ENCODE measurements at regions not wholly inside any gene's neighbourhood (a gene's known extent, or its start where the extent isn't known, plus 50 kb on each side); places are given as distances from the start of the nearest gene placed in this dataset.

DNA sequence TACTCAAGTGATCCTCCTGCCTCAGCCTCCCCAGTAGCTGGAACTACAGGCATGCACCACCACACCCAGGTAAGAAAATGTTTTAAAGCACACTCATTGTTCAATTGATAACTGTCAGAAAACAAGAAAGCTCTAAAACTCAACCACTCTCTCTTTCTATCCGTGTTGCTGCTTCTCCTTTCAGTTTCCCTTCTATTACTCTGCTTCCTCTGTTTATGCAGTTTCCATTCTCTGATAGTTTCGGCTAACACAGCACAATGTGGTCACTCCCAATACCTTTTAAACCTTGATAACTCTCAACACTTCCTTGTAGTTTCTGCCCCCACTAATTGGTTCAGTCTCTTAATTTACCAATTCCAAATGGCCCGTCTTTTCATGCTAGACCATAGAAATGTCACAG, 59.2 kb upstream of the NR4A3 start:
- TF ChIP-seq, protein P1, sequence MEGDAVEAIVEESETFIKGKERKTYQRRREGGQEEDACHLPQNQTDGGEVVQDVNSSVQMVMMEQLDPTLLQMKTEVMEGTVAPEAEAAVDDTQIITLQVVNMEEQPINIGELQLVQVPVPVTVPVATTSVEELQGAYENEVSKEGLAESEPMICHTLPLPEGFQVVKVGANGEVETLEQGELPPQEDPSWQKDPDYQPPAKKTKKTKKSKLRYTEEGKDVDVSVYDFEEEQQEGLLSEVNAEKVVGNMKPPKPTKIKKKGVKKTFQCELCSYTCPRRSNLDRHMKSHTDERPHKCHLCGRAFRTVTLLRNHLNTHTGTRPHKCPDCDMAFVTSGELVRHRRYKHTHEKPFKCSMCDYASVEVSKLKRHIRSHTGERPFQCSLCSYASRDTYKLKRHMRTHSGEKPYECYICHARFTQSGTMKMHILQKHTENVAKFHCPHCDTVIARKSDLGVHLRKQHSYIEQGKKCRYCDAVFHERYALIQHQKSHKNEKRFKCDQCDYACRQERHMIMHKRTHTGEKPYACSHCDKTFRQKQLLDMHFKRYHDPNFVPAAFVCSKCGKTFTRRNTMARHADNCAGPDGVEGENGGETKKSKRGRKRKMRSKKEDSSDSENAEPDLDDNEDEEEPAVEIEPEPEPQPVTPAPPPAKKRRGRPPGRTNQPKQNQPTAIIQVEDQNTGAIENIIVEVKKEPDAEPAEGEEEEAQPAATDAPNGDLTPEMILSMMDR (IDR thresholded peaks at IDR 0.05; ENCODE audit: low read depth, low read length, missing control alignments): no peak
- no peak overlapping the region for H3K27ac ChIP-seq
- no peak overlapping the region for H3K4me3 ChIP-seq (ENCODE audit: low read depth, low read length)
- H3K27me3 ChIP-seq (replicated peaks): no peaks in the 10 kb centered on the region
- DNase-seq: no peak
- in situ Hi-C loops (cut with HindIII; ENCODE audit: low pct_ligation_motif_present, low sequenced_read_pairs): no loop called here
- no peaks in the 10 kb centered on the region for H3K36me3 ChIP-seq (replicated peaks)

All from brain microvascular endothelial cell (primary cell).